Mesothelial cell of epicardium (in vitro differentiated cells): ENCODE measurements at regions not wholly inside any gene's neighbourhood (a gene's known extent, or its start where the extent isn't known, plus 50 kb on each side); places are given as distances from the start of the nearest gene placed in this dataset.

Experiments
- DNase-seq, 2 experiments: peaks; one replicate each; pipeline ENCODE4 v3.0.0; 2021; ENCODE audit warnings: low spot score in 2 of 2; ENCODE audit not compliant: unreplicated experiment in 2 of 2
- H3K27ac Mint-ChIP-seq: 2 replicates; pipeline ENCODE4 v1.8.0; 2021; ENCODE audit warnings: mixed read lengths
- H3K27me3 Mint-ChIP-seq: 2 replicates; pipeline ENCODE4 v1.8.0; 2021; ENCODE audit warnings: low read depth, mixed read lengths
- H3K36me3 Mint-ChIP-seq: 2 replicates; pipeline ENCODE4 v1.8.0; 2021; ENCODE audit warnings: mixed read lengths
- H3K4me1 Mint-ChIP-seq: 2 replicates; pipeline ENCODE4 v1.8.0; 2021; ENCODE audit warnings: mixed read lengths
- H3K4me3 Mint-ChIP-seq: 2 replicates; pipeline ENCODE4 v1.8.0; 2021; ENCODE audit warnings: mild to moderate bottlenecking, moderate library complexity, mixed read lengths
- H3K9me3 Mint-ChIP-seq: 2 replicates; pipeline ENCODE4 v1.8.0; 2021; ENCODE audit warnings: mixed read lengths
- CTCF ChIP-seq: fragments of 200-600 bp; sonication (generic); IDR thresholded peaks from one replicate; pipeline ENCODE4 v1.5.0; 2021; ENCODE audit warnings: antibody characterized with exemption; ENCODE audit not compliant: unreplicated experiment

DNA sequence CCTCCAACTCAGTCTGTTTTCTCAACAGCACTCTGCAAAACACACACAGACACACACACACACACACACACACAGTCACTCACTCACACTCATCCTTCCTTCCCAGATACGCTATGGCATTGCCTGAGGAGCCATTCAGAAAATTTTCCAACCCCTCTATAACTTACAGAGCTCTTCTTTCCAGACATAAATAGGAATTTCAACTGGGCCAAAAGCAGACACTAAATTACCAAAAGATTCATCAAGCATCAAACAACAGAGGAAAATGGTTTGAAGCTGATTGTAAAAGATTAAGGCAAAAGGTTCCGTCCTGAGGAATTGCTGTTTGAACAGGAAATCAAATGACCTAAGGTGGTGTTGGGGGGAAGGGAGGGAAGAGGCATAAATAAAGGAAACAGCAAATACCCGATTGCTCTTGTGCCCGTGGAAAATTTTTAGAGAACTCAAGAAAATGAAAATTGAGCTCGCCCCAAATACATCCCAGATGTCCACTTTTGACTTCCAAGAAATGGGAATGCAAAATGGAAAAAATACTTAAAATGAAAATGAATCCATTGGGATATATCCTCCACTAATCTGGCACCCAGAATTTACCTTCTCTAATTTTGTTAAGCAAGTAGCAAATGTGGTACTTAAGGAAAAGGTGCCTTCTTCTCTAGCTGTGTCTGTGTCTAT, 183.6 kb downstream of the QDPR start:
- H3K27ac Mint-ChIP-seq: no peak overlapping the region
- no peak for DNase-seq

DNA sequence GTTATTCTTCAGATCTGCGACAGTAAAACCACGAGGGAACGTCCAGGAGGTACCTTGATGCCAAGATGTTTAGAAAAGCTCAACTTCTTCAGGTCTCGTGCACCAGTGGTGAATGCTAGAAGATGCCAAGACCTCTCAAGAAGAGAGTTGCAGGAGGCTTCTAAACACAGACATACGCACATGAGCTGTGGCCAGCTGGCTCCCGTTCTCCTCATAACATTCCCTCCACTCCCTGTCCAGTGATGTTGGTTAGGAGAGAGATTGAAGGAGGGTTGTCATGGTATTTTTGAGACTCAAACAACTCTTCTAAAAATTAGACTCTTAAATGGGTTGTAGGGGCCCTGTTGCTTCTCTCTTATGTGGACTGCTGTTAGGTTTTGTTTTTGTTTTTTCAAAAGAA, 184.3 kb downstream of the QDPR start:
- Mint-ChIP-seq H3K27me3 (peaks cover 8% of the 10 kb centered on the region), H3K27ac (no peak overlapping the region), H3K9me3 (no peaks in the 10 kb centered on the region), H3K4me1 (peaks cover 10% of the 10 kb centered on the region), H3K4me3 (no peak overlapping the region), H3K36me3 (no peaks in the 10 kb centered on the region)
- no peak for TF ChIP-seq CTCF
- DNase-seq: no peak

More for the DNA sequence above, 183.6 kb downstream of the QDPR start:
- no peak for TF ChIP-seq CTCF
- Mint-ChIP-seq H3K27me3 (peaks cover 9% of the 10 kb centered on the region), H3K4me1 (peaks cover 10% of the 10 kb centered on the region), H3K36me3 (no peaks in the 10 kb centered on the region), H3K9me3 (no peaks in the 10 kb centered on the region), H3K4me3 (no peak overlapping the region)

- Mint-ChIP-seq H3K4me3 (no peak overlapping the region), H3K27me3 (peaks cover 8% of the 10 kb centered on the region), H3K36me3 (no peaks in the 10 kb centered on the region), H3K9me3 (no peaks in the 10 kb centered on the region), H3K4me1 (peaks cover 10% of the 10 kb centered on the region), H3K27ac (no peak overlapping the region)
- no peak for TF ChIP-seq CTCF
- DNase-seq: no peak
Measured at GRCh38 chr4:17326756-17327155, 185.1 kb downstream of the QDPR start.

GRCh38 chr4:17325098-17325497, 186.8 kb downstream of the QDPR start:
- Mint-ChIP-seq H3K27me3 (peaks cover 8% of the 10 kb centered on the region), H3K4me3 (no peak overlapping the region), H3K9me3 (no peaks in the 10 kb centered on the region), H3K4me1 (peaks cover 10% of the 10 kb centered on the region), H3K36me3 (no peaks in the 10 kb centered on the region), H3K27ac (no peak overlapping the region)
- no peak for DNase-seq
- no peak for TF ChIP-seq CTCF

GRCh38 chr4:17324386-17324830, 187.5 kb downstream of the QDPR start:
- Mint-ChIP-seq H3K4me1 (peaks cover 10% of the 10 kb centered on the region), H3K27me3 (peaks cover 11% of the 10 kb centered on the region), H3K4me3 (no peak overlapping the region), H3K36me3 (no peaks in the 10 kb centered on the region), H3K27ac (no peak overlapping the region), H3K9me3 (no peaks in the 10 kb centered on the region)
- no peak for DNase-seq
- TF ChIP-seq CTCF: peak; percentile 54
